GM18907 (cell line): ENCODE measurements at regions not wholly inside any gene's neighbourhood (a gene's known extent, or its start where the extent isn't known, plus 50 kb on each side); places are given as distances from the start of the nearest gene placed in this dataset.
"Not testable (repeated sequence)": the region's sequence is repeated elsewhere in the genome, so short reads cannot be mapped to it uniquely, and the experiment has no call there.

Experiments used
- ATAC-seq: cut with Tn5 transposase; IDR thresholded peaks from one replicate; pipeline ENCODE4 v1.9.1; 2021; ENCODE audit warnings: mild to moderate bottlenecking, moderate library complexity; ENCODE audit not compliant: unreplicated experiment

DNA sequence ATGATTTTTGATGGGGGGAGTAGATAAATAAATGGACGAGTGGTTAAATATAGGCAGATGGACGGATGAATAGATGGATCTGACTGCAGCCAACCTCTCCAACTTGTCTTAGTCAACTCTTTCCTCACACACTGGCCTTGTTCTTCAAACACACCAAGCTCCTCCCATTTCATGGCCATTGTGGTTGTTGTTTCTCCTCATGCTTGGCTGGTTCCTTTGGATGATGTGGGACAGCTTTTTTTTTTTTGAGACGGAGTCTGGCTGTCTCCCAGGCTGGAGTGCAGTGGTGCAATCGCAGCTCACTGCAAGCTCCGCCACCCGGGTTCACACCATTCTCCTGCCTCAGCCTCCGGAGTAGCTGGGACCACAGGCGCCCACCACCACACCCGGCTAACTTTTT lies 155.2 kb downstream of the ZNF281 start:
- ATAC-seq: not testable (repeated sequence)

DNA sequence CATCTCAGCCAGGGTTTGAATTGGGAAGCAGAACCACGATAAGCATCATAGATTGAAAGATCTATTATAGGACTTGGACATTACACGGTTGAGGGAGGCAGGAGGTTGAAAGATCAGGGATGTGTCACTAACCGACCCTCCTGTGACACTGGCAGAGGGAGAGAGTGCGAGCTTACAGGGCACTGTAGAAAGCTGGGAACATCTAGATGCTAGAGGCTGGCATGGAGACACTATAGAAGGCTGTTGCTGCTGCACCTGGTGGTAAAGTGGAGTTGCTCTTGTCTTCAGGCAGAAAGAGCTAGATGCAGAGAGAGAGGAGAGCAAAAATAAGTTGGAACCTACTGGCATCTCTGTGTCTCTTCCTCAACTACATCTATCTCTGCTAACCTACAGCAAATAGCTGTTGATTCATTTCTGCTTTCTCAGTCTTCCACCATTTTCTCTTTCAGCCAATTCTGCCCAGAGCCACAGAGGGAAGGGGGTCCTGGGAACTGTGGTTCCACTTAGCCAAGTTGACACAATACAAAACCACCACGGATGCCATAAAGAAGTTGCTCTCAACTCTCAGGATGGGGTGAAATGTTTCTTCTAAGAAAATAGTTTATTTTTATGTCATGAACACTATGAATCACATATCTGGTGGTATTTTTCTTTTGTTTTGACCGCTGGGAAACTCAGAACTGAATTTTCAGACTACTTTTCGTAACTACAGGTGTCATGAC lies 155.9 kb downstream of the ZNF281 start:
- no peak for ATAC-seq

DNA sequence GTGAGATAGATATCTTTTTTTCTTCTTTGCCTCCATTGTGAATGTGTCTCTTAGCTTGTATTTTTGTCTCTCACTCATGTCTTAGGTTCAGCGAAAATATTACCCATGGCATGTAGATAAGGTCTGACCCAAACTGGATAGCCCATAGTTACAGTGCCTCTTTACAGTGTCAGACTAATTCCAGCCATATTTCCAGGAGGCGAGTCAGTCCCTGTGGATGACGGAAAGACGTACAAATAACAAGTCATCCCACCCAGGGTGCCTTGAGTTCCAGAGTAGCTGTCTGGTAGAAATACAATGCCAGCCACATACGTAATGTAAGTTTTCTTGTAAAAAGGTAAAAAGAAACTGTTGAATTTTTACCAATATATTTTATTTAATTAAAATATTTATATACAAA lies 157.3 kb downstream of the ZNF281 start:
- ATAC-seq: no peak

GRCh38 chr1:200250469-200250868 lies 159.4 kb downstream of the ZNF281 start:
- ATAC-seq: no peak

DNA sequence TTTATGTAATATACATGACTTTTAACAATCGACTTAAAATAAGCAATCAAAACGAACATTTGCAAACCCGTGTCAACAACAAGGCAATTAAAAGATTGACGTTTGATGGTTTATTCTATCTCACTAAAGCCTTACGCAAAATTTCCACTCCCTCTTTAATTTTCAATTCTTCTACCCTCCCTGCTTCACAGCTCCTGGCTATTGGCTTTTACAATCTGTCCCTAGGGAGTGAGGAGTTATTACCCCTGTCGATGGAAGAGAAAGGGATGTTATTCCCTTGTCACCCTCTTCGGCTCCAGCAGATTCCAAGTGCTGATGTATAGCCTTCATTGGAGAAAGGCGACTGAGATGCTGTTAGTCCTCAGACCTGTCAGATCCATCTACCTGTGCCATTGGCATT lies 161.3 kb downstream of the ZNF281 start:
- ATAC-seq: no peak

GRCh38 chr1:200247518-200247917 lies 162.3 kb downstream of the ZNF281 start:
- ATAC-seq: no peak

DNA sequence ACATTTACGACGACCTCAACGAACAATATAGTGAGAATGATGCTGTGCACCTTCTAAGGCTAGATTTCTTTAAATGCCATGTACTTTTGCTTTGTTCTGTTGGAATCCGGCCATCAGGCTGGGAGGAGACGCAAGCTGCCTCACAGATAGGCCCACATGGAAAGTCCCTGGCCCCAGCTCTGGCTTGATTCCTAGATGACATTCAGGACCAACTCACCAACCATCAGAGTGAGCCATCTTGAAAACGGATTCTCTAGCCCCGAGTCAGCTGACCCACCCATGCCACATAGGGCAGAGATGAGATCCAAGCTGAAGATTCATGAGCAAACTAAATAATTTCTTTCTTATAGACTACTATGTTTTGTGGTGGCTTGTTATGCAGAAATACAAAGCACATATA lies 164.4 kb downstream of the ZNF281 start:
- ATAC-seq: no peak

GRCh38 chr1:200243042-200243437 lies 166.8 kb downstream of the ZNF281 start:
- ATAC-seq: no peak

GRCh38 chr1:200242110-200243041 lies 167.5 kb downstream of the ZNF281 start:
- no peak for ATAC-seq

GRCh38 chr1:200240656-200241055 lies 169.2 kb downstream of the ZNF281 start:
- no peak for ATAC-seq

DNA sequence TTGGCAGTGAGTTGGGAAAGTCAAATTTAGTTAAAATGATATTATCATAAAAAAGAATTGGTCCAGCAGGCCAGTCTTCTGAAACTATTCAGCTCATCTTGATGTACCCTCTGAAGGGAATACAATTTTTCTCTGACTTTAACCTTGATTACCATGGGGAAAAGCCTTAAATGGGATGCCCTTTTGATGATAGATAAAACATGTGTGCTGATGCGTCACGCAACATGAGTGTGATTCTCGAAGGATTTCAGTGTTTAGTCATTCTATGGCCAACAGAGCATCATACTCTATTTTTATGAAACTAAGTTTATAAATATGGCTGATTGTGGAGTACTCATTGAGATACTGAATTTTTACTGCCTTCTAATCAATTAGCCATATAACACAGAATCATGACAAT lies 171.5 kb downstream of the ZNF281 start:
- no peak for ATAC-seq

DNA sequence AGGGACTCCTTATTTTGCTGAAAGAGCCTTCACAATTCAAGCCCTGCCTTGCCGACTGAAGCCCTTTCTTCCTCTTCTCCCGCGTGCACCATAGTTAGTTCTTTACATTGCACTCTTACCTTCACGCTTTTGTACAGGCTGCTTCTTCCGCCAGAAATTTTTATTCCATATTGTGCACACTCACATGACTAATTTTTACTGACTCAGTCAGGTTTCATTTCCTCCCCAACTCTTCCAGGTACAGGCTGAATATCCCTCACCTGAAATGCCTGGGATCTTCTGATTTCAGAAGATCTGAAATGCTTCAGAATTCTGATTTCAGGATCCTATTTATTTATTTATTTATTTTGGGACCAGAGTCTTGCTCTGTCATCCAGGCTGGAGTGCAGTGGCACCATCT lies 172.8 kb downstream of the ZNF281 start:
- ATAC-seq: no peak

GRCh38 chr1:200234938-200235337 lies 174.9 kb downstream of the ZNF281 start:
- no peak for ATAC-seq

- no peak for ATAC-seq
Observed at GRCh38 chr1:200233393-200233792, 176.4 kb downstream of the ZNF281 start.

- no peak for ATAC-seq
Observed at GRCh38 chr1:200231787-200232231, 178.0 kb downstream of the ZNF281 start.

DNA sequence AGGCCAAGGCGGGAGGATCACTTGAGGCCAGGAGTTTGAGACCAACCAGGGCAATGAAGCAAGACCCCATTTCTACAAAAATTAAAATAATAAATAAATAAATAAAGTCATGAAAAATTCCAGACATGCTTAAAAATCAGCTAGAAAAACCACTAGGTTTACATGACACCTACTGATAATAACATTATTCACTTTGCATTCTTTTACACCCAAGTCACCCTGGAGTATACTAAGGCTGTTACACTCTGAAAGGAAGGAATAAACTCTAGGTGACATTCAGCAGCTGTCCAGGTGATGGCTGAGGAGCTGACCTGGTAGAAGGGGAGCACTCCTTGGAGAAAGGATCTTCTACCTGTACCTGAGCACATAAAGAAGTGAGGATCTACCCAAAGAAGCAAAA lies 179.2 kb downstream of the ZNF281 start:
- no peak for ATAC-seq

- ATAC-seq: no peak
Observed at GRCh38 chr1:200228486-200228885, 181.3 kb downstream of the ZNF281 start.

- ATAC-seq: no peak
Observed at GRCh38 chr1:200228081-200228480, 181.8 kb downstream of the ZNF281 start.
